OCI-LY1 (cell line): ENCODE measurements at regions not wholly inside any gene's neighbourhood (a gene's known extent, or its start where the extent isn't known, plus 50 kb on each side); places are given as distances from the start of the nearest gene placed in this dataset.

Source experiments
- H2AFZ ChIP-seq: fragments of 200-600 bp; sonication (generic), shearing (Covaris generic); 2 replicates; pipeline ENCODE4 v1.6.0; 2014; ENCODE audit warnings: antibody characterized with exemption, mild to moderate bottlenecking, low read length
- H3F3A ChIP-seq: fragments of 200-600 bp; sonication (generic), shearing (Covaris generic); 2 replicates; pipeline ENCODE4 v1.6.0; 2014; ENCODE audit warnings: mild to moderate bottlenecking, antibody characterized with exemption, low read length, moderate library complexity; ENCODE audit not compliant: insufficient read depth
- H3K27ac ChIP-seq: fragments of 200-600 bp; sonication (generic); 2 replicates; pipeline ENCODE4 v1.5.1; 2014; ENCODE audit warnings: low read length, mixed run types, mild to moderate bottlenecking, low read depth; ENCODE audit not compliant: poor library complexity, severe bottlenecking
- H3K27me3 ChIP-seq: fragments of 200-600 bp; sonication (generic); 2 replicates; pipeline ENCODE4 v1.6.0; 2014; ENCODE audit warnings: antibody characterized with exemption, mild to moderate bottlenecking, low read length, moderate library complexity; ENCODE audit not compliant: insufficient read depth
- H3K36me3 ChIP-seq: fragments of 200-600 bp; sonication (generic); 2 replicates; pipeline ENCODE4 v1.6.1; 2014; ENCODE audit warnings: mild to moderate bottlenecking, antibody characterized with exemption, low read length, moderate library complexity, mixed read lengths; ENCODE audit not compliant: insufficient read depth
- H3K4me1 ChIP-seq: fragments of 200-600 bp; sonication (generic); 2 replicates; pipeline ENCODE4 v1.5.1; 2014; ENCODE audit warnings: mild to moderate bottlenecking, low read length, moderate library complexity; ENCODE audit not compliant: insufficient read depth, severe bottlenecking
- H3K4me2 ChIP-seq: fragments of 200-600 bp; sonication (generic), shearing (Covaris generic); 2 replicates; pipeline ENCODE4 v1.6.1; 2014; ENCODE audit warnings: low read length
- H3K4me3 ChIP-seq: fragments of 200-600 bp; sonication (generic); 2 replicates; pipeline ENCODE4 v1.5.1; 2014; ENCODE audit warnings: low read length, low read depth, mild to moderate bottlenecking, mixed read lengths; ENCODE audit not compliant: poor library complexity, severe bottlenecking
- H3K79me2 ChIP-seq: fragments of 200-600 bp; shearing (Covaris generic); 2 replicates; pipeline ENCODE4 v1.6.1; 2016; ENCODE audit warnings: mixed run types, low read length, mixed read lengths; ENCODE audit not compliant: insufficient read depth
- H3K9ac ChIP-seq: fragments of 200-600 bp; sonication (generic), shearing (Covaris generic); 2 replicates; pipeline ENCODE4 v1.6.1; 2014; ENCODE audit warnings: mild to moderate bottlenecking, low read length, mixed read lengths
- H3K9me2 ChIP-seq: fragments of 200-600 bp; sonication (generic), shearing (Covaris generic); 2 replicates; pipeline ENCODE4 v1.6.1; 2014; ENCODE audit warnings: low read depth, mild to moderate bottlenecking, low read length, mixed read lengths
- H3K9me3 ChIP-seq: fragments of 200-600 bp; shearing (Covaris generic); 2 replicates; pipeline ENCODE4 v1.6.1; 2014; ENCODE audit warnings: low read length, mixed read lengths
- H4K20me1 ChIP-seq: fragments of 200-600 bp; sonication (generic), shearing (Covaris generic); 2 replicates; pipeline ENCODE4 v1.6.0; 2016; ENCODE audit warnings: mild to moderate bottlenecking, low read length; ENCODE audit not compliant: insufficient read depth
- EZH2 ChIP-seq: fragments of 200-600 bp; sonication (generic), shearing (Covaris generic); IDR thresholded peaks from 2 replicates; pipeline ENCODE4 v1.8.0; 2017; ENCODE audit warnings: borderline replicate concordance, mixed run types, mild to moderate bottlenecking, antibody characterized with exemption, low read length, moderate library complexity, mixed read lengths
- TF ChIP-seq, protein P1 (sequence below): fragments of 200-600 bp; sonication (generic), shearing (Covaris generic); IDR thresholded peaks from 2 replicates; pipeline ENCODE4 v1.5.1; 2017; ENCODE audit warnings: mild to moderate bottlenecking, antibody characterized with exemption, low read length, moderate library complexity, mixed read lengths

- H3K36me3 ChIP-seq, result no peaks in the 10 kb centered on the region
- TF ChIP-seq EZH2, result no peak
- TF ChIP-seq, protein P1, sequence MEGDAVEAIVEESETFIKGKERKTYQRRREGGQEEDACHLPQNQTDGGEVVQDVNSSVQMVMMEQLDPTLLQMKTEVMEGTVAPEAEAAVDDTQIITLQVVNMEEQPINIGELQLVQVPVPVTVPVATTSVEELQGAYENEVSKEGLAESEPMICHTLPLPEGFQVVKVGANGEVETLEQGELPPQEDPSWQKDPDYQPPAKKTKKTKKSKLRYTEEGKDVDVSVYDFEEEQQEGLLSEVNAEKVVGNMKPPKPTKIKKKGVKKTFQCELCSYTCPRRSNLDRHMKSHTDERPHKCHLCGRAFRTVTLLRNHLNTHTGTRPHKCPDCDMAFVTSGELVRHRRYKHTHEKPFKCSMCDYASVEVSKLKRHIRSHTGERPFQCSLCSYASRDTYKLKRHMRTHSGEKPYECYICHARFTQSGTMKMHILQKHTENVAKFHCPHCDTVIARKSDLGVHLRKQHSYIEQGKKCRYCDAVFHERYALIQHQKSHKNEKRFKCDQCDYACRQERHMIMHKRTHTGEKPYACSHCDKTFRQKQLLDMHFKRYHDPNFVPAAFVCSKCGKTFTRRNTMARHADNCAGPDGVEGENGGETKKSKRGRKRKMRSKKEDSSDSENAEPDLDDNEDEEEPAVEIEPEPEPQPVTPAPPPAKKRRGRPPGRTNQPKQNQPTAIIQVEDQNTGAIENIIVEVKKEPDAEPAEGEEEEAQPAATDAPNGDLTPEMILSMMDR, result no peak
- H4K20me1 ChIP-seq, result no peaks in the 10 kb centered on the region
- H3K79me2 ChIP-seq, result no peaks in the 10 kb centered on the region
- H3K4me3 ChIP-seq, result no peak overlapping the region
- no peaks in the 10 kb centered on the region for H3F3A ChIP-seq
- no peaks in the 10 kb centered on the region for H3K9me3 ChIP-seq
- H2AFZ ChIP-seq, result no peak overlapping the region
- H3K4me1 ChIP-seq, result no peaks in the 10 kb centered on the region
- H3K4me2 ChIP-seq, result no peak overlapping the region
- H3K9me2 ChIP-seq, result no peaks in the 10 kb centered on the region
- no peaks in the 10 kb centered on the region for H3K27me3 ChIP-seq
- no peak overlapping the region for H3K9ac ChIP-seq
- H3K27ac ChIP-seq, result no peak overlapping the region
These were observed 243.9 kb downstream of the TRIB2 start for GRCh38 chr2:12960671-12961070.

GRCh38 chr2:12964904-12965539 is 248.3 kb downstream of the TRIB2 start:
- Histone ChIP-seq H3K4me2 (no peak overlapping the region), H3F3A (no peaks in the 10 kb centered on the region), H3K36me3 (no peaks in the 10 kb centered on the region), H3K79me2 (no peaks in the 10 kb centered on the region), H3K4me1 (no peaks in the 10 kb centered on the region), H3K9me2 (no peaks in the 10 kb centered on the region), H2AFZ (no peak overlapping the region), H4K20me1 (no peaks in the 10 kb centered on the region), H3K9ac (no peak overlapping the region), H3K9me3 (no peaks in the 10 kb centered on the region), H3K4me3 (no peak overlapping the region), H3K27ac (no peak overlapping the region), H3K27me3 (no peaks in the 10 kb centered on the region)
- TF ChIP-seq EZH2, result no peak
- TF ChIP-seq, protein P1, result no peak

DNA sequence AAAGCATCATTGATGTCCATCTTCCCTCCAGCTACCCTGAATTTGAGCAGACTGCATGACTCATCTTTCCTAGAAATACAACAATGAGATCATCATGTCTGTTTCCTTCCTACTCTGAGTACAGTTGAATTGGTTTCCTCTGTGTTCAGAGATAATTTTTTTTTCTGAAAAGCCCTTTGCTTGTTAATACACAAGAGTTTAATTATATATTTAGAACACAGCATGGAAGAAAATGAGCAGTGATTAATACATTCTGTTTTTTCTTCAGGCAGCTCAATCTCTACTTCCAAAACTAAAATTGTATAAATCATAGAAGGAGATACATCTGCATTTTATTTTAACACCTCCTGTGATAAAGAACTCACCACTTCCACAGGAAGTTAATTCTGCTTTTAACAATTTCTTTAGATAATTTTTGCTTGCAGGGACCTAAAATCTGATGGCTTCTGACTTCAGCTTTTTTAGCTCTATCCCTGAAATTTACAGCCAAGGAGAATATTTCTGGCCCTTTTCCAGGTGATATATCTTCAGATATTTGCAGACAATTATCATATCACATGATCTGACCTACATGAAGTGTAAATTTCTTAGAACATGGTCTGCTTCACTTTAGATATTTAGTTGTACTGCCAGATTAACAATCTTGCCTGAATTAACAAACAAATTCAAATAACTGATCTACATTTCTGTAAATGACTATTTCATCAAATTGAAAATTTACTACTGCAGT is 249.0 kb downstream of the TRIB2 start:
- Histone ChIP-seq H4K20me1 (no peaks in the 10 kb centered on the region), H2AFZ (no peak overlapping the region), H3K9ac (no peak overlapping the region), H3K4me3 (no peak overlapping the region), H3K27me3 (no peaks in the 10 kb centered on the region), H3F3A (no peaks in the 10 kb centered on the region), H3K4me1 (no peaks in the 10 kb centered on the region), H3K36me3 (no peaks in the 10 kb centered on the region), H3K79me2 (no peaks in the 10 kb centered on the region), H3K27ac (no peak overlapping the region), H3K9me2 (no peaks in the 10 kb centered on the region), H3K4me2 (no peak overlapping the region), H3K9me3 (no peaks in the 10 kb centered on the region)
- TF ChIP-seq, protein P1, result no peak
- no peak for TF ChIP-seq EZH2
